OCI-LY7 (cell line): ENCODE measurements at regions not wholly inside any gene's neighbourhood (a gene's known extent, or its start where the extent isn't known, plus 50 kb on each side); places are given as distances from the start of the nearest gene placed in this dataset.

Source experiments
- CTCF ChIP-seq: fragments of 200-600 bp; sonication (generic); conservative IDR thresholded peaks from 2 replicates; pipeline ENCODE4 v1.5.1; 2014; ENCODE audit warnings: mild to moderate bottlenecking, antibody characterized with exemption, low read length, moderate library complexity, mixed read lengths
- EZH2phosphoT487 ChIP-seq: fragments of 200-600 bp; sonication (generic); IDR thresholded peaks from 2 replicates; pipeline ENCODE4 v1.6.1; 2018; ENCODE audit warnings: low read depth, borderline replicate concordance, mild to moderate bottlenecking, mixed run types, antibody characterized with exemption, low read length, moderate library complexity, mixed read lengths

DNA sequence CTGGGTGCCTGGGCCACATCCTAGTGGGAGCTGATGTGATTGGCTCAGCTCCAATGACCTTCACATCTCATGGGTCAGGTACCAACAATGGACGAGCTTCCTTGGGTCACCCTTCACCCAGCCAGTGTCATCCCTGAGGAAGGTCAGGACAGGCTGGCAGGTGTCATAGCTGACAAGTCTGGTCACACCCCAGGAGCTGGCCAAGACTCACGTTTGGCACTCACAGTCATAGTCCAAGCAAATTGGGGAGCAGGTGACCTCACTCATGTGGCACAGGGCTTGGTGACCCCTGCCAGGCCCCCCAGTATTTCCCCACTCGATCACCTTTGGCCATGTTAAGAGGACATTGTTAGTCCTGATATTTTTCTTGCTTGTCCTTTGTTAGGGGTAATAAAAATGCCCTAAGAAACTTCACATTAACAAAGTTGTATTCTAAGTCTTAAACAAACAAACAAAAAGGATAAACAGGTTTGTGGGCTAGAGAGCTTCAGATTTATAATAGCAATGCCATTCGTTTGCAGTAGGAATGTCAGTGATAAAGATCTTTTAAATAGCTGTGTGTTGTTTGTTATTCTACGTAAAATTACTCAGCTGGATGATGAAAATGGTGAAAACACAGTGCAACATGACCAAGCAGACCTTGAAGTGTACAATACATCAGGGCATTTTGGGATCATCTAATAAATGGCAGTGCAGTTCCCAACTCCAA, 79.5 kb upstream of the POMGNT2 start:
- TF ChIP-seq CTCF, result no peak
- no peak for TF ChIP-seq EZH2phosphoT487
